SJSA1 (cell line): ENCODE measurements at regions not wholly inside any gene's neighbourhood (a gene's known extent, or its start where the extent isn't known, plus 50 kb on each side); places are given as distances from the start of the nearest gene placed in this dataset.

Experiments
- DNase-seq, 2 experiments: peaks; one replicate each; pipeline ENCODE4 v3.0.0-alpha.2; 2015 to 2020; ENCODE audit warnings: low spot score in 2 of 2, low read depth in 1 of 2
- H3K27ac ChIP-seq: fragments of 250-450 bp; sonication (Bioruptor Pico); 2 replicates; pipeline ENCODE4 v1.5.1; 2020; ENCODE audit warnings: mild to moderate bottlenecking, moderate library complexity
- H3K27me3 ChIP-seq: fragments of 250-450 bp; sonication (Bioruptor Pico); replicated peaks from 2 replicates; pipeline ENCODE4 v1.5.1; 2020; ENCODE audit warnings: mild to moderate bottlenecking, moderate library complexity
- H3K36me3 ChIP-seq: fragments of 250-450 bp; sonication (Bioruptor Pico); 2 replicates; pipeline ENCODE4 v1.5.1; 2020; ENCODE audit warnings: mild to moderate bottlenecking
- H3K4me1 ChIP-seq: fragments of 250-450 bp; sonication (Bioruptor Pico); replicated peaks from 2 replicates; pipeline ENCODE4 v1.6.1; 2021; ENCODE audit warnings: mild to moderate bottlenecking
- H3K4me3 ChIP-seq: fragments of 250-450 bp; sonication (Bioruptor Pico); 2 replicates; pipeline ENCODE4 v1.5.1; 2020; ENCODE audit warnings: mild to moderate bottlenecking
- H3K9me3 ChIP-seq: fragments of 250-450 bp; sonication (Bioruptor Pico); replicated peaks from 2 replicates; pipeline ENCODE4 v1.5.1; 2020; ENCODE audit warnings: mild to moderate bottlenecking

DNA sequence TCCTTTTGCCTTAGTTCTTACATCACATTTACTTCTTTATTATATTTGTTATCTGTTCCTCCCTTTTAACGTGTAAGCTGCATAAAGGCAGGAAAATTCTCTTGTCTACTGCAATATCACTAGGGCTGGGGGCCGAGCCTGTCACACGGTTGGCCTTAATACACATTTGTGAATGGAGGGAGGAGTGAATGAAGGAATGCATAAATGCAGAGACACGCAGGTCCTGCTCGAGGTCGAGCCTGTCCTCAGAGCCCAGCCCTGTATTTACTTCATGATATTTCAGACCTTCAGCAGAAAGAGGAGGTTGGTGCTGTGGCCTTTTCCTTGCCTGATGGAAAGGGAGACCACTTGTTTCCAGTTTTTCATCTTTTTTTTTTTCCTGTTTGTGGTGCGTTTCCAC lies 671.3 kb downstream of the PTPRU start:
- DNase-seq = no peak
- Histone ChIP-seq H3K9me3 (no peaks in the 10 kb centered on the region), H3K27ac (no peak overlapping the region), H3K36me3 (no peaks in the 10 kb centered on the region), H3K27me3 (peaks cover 7% of the 10 kb centered on the region), H3K4me3 (no peak overlapping the region), H3K4me1 (no peaks in the 10 kb centered on the region)

GRCh38 chr1:29906927-29907326 lies 670.6 kb downstream of the PTPRU start:
- no peaks in the 10 kb centered on the region for H3K4me1 ChIP-seq
- no peaks in the 10 kb centered on the region for H3K9me3 ChIP-seq
- DNase-seq = no peak
- peaks cover 7% of the 10 kb centered on the region for H3K27me3 ChIP-seq
- H3K36me3 ChIP-seq = no peaks in the 10 kb centered on the region
- no peak overlapping the region for H3K27ac ChIP-seq
- H3K4me3 ChIP-seq = no peak overlapping the region

DNA sequence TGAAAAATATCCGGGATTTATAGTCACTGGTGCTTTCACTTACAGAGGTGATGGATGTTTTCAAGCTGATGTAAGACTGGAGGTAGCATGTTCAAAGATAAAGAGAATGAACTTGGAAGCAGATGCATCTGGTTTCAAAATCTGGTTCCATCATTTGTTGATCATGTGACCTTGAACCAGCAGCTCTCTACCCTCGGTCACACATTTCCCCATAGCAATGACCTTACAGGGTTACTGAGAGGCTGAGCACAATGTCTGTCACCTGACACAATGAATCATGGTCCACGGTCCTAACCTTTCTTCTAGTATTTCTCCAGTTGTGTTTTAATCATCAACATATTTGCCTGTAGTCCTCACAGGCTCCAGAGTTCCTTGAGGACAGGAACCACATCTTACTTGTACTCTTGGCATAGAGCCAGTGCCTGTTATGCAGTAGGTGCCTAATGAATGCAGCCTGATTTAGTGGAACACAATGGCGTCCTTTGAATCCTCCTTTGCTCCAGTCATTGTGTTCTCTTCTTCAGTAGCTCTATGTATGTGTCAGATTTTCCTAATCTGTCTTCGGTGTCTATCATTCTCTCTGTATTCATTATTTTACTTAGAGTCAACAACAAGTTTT lies 667.3 kb downstream of the PTPRU start:
- no peaks in the 10 kb centered on the region for H3K9me3 ChIP-seq
- H3K4me3 ChIP-seq = no peak overlapping the region
- no peak for DNase-seq

GRCh38 chr1:29901624-29902325 lies 665.5 kb downstream of the PTPRU start:
- DNase-seq = no peak
- Histone ChIP-seq H3K4me1 (no peaks in the 10 kb centered on the region), H3K4me3 (no peak overlapping the region), H3K27ac (no peak overlapping the region), H3K27me3 (peaks cover 12% of the 10 kb centered on the region), H3K36me3 (no peaks in the 10 kb centered on the region), H3K9me3 (no peaks in the 10 kb centered on the region)

More for the DNA sequence above, 667.3 kb downstream of the PTPRU start:
- no peak overlapping the region for H3K27ac ChIP-seq
- peaks cover 8% of the 10 kb centered on the region for H3K27me3 ChIP-seq
- H3K36me3 ChIP-seq = no peaks in the 10 kb centered on the region
- H3K4me1 ChIP-seq = no peaks in the 10 kb centered on the region

GRCh38 chr1:29900712-29901111 lies 664.4 kb downstream of the PTPRU start:
- DNase-seq = no peak
- Histone ChIP-seq H3K4me3 (no peak overlapping the region), H3K36me3 (no peaks in the 10 kb centered on the region), H3K27ac (no peak overlapping the region), H3K4me1 (no peaks in the 10 kb centered on the region), H3K9me3 (no peaks in the 10 kb centered on the region), H3K27me3 (peaks cover 23% of the 10 kb centered on the region)

DNA sequence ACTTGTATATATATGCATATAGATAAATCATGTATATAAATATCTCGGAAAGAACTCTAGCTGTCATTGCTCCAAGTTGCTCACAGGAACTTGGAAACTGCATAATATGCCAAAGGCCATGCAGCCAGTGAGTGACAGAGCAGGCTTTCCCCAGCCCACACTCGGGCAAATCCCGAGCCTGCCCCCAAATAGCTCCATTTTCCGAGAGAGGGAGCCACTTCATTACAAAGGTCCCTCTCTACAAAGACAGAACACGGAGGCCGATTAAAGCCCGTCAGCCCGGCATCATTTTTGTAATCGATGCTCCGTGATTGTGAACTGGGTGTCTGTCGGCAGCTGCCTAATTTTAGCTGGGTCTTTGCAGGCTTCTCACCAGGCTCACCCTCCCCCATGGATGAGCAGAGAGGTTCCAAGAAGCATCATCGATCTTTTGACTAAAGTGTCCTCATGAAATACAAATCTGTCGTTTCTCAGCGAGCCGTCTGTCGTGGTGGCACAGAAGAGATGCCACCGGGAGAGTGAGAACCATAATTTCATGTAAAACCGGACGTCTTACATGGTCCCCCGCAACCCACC lies 663.9 kb downstream of the PTPRU start:
- H3K4me1 ChIP-seq = no peaks in the 10 kb centered on the region
- no peak overlapping the region for H3K27ac ChIP-seq
- H3K27me3 ChIP-seq = peaks cover 23% of the 10 kb centered on the region
- no peaks in the 10 kb centered on the region for H3K9me3 ChIP-seq
- DNase-seq = no peak
- no peaks in the 10 kb centered on the region for H3K36me3 ChIP-seq
- no peak overlapping the region for H3K4me3 ChIP-seq

DNA sequence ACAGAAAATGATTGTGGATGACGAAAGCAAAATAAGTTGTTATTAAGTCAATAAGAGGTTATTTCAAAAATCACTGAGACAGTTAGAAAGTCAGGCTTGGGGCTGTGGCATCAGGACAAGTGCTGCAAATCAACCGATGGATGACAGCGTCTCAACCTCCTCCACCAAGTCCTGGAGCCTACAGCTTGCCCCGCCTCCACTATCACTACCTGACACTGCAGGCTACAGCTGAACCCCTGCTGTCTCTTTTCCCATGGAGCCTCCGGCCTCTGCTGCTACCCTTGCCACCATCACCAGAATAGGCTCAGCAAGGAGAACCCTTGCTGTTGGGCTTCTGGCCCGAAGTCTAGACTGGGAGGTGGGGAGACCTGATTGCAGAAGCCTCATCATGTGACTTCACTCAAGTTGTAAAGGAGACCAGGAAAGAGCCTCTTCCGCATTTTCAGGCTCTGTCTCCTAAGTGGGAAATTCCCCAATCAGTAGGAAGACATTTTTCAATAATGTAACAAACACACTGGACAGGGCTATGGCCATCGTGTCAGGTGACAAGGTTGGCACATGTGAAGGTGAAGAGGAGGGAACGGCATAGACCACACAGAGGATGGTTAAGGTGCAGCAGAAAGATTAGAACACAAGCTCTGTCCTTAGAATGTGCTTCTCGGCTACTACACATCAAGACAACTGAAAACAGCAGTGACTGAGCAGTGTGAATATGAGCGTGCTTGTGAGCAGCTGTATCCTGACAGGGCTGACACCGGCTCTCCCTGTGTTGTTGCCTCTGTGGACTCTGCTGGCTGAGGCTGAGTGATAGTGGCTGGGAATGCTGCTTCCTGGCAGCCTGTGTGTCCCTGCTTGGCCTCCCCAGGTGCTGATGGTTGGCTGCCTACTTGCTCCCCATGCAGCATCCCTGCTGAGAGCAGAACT lies 660.7 kb downstream of the PTPRU start:
- peaks cover 32% of the 10 kb centered on the region for H3K27me3 ChIP-seq
- no peak overlapping the region for H3K27ac ChIP-seq
- no peaks in the 10 kb centered on the region for H3K4me1 ChIP-seq
- DNase-seq = no peak
- H3K36me3 ChIP-seq = no peaks in the 10 kb centered on the region
- H3K4me3 ChIP-seq = no peak overlapping the region
- no peaks in the 10 kb centered on the region for H3K9me3 ChIP-seq

DNA sequence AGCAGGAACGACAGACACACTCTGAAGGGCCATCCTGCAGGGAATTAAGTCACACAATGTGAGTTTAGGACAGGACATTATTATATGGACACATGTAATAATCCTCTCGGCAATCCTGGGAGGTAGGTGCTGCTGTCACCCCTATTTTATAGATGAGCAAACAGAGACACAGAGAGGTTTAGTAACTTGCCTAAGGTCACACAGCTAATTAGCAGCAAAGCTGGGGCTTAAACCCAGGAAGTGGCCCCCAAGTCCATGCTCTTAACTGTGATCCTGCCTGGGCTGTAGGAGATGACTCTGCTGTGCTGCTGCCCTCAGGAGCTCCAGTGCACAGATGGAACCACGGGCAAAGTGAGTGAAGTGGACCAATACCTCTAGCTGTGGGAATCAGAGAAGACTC lies 660.0 kb downstream of the PTPRU start:
- no peak for DNase-seq
- H3K27ac ChIP-seq = no peak overlapping the region
- no peaks in the 10 kb centered on the region for H3K4me1 ChIP-seq
- no peaks in the 10 kb centered on the region for H3K36me3 ChIP-seq
- no peak overlapping the region for H3K4me3 ChIP-seq
- peaks cover 31% of the 10 kb centered on the region for H3K27me3 ChIP-seq
- no peaks in the 10 kb centered on the region for H3K9me3 ChIP-seq

DNA sequence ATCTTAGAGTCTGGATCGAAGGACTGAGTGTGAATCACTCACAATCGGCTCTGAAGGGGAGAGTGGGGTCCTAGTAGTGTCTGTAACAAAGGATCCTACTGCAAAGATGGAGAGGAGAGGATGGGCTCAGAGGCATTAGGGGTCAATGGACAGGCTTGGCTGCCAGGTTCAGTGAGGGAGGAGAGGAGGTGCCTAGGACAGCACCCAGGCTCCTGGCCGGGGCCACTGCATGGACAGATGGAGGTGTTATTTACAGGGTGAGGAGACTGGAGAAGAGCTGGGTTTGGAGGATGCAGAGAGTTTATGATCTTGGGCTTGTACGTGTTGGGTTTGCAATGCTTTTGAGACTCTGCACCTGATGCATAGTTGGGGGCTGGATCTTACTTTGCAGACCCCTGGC lies 658.9 kb downstream of the PTPRU start:
- Histone ChIP-seq H3K4me3 (no peak overlapping the region), H3K27me3 (peaks cover 25% of the 10 kb centered on the region), H3K36me3 (no peaks in the 10 kb centered on the region), H3K4me1 (no peaks in the 10 kb centered on the region), H3K9me3 (no peaks in the 10 kb centered on the region), H3K27ac (no peak overlapping the region)
- no peak for DNase-seq

- DNase-seq = no peak
These were observed 658.0 kb downstream of the PTPRU start for GRCh38 chr1:29894311-29894710.

GRCh38 chr1:29893806-29894205 lies 657.5 kb downstream of the PTPRU start:
- H3K4me3 ChIP-seq = no peak overlapping the region
- no peaks in the 10 kb centered on the region for H3K9me3 ChIP-seq
- H3K4me1 ChIP-seq = no peaks in the 10 kb centered on the region
- peaks cover 31% of the 10 kb centered on the region for H3K27me3 ChIP-seq
- DNase-seq = no peak
- no peaks in the 10 kb centered on the region for H3K36me3 ChIP-seq
- no peak overlapping the region for H3K27ac ChIP-seq

More at GRCh38 chr1:29894311-29894710, 658.0 kb downstream of the PTPRU start:
- peaks cover 27% of the 10 kb centered on the region for H3K27me3 ChIP-seq
- H3K4me1 ChIP-seq = no peaks in the 10 kb centered on the region
- no peak overlapping the region for H3K27ac ChIP-seq
- H3K36me3 ChIP-seq = no peaks in the 10 kb centered on the region
- H3K9me3 ChIP-seq = no peaks in the 10 kb centered on the region
- H3K4me3 ChIP-seq = no peak overlapping the region

DNA sequence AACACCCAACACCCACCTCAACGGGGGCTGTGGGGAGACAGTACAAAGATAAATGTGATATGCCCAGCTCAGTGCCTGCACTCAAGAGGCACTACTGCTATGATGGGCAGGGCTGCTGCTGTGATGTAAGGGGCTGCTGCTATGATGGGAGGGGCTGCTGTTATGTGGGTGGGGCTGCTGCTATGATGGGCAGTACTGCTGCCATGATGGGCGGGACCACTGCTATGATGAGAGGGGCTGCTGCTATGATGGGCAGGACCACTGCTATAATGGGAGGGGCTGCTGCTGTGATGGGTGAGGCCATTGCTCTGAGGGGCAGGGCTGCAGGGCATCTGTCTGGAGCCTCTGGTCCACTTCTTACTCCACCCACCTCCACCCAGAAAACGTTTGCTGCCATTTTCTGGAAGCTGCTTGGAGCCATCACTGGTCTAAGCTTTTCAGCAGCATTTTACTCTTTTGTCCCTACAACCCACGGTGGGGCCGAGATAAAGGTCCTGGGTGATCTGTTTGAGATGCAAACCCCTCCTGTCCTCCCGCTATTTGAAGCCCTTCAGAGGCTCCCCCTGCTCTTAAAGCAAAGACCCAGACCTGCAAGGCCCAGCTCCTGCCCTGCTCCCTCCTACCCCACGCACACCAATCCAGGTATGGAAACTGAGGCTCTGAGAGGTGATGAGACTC lies 656.9 kb downstream of the PTPRU start:
- no peak for DNase-seq
- peaks cover 31% of the 10 kb centered on the region for H3K27me3 ChIP-seq
- H3K27ac ChIP-seq = no peak overlapping the region
- H3K36me3 ChIP-seq = no peaks in the 10 kb centered on the region
- no peaks in the 10 kb centered on the region for H3K4me1 ChIP-seq
- no peaks in the 10 kb centered on the region for H3K9me3 ChIP-seq
- H3K4me3 ChIP-seq = no peak overlapping the region

GRCh38 chr1:29892247-29892646 lies 655.9 kb downstream of the PTPRU start:
- Histone ChIP-seq H3K27ac (no peak overlapping the region), H3K4me1 (no peaks in the 10 kb centered on the region), H3K27me3 (peaks cover 31% of the 10 kb centered on the region), H3K4me3 (no peak overlapping the region), H3K9me3 (no peaks in the 10 kb centered on the region), H3K36me3 (no peaks in the 10 kb centered on the region)
- no peak for DNase-seq
